K562 (cell line): ENCODE measurements at regions not wholly inside any gene's neighbourhood (a gene's known extent, or its start where the extent isn't known, plus 50 kb on each side); places are given as distances from the start of the nearest gene placed in this dataset.

Experiments used
- ARID2 ChIP-seq: fragments of 450-650 bp; IDR thresholded peaks from 2 replicates; pipeline ENCODE4 v1.6.1; 2017; ENCODE audit warnings: antibody characterized with exemption, mild to moderate bottlenecking
- ETV6 ChIP-seq, 3 experiments: fragments of 150-350 bp in 1 of 3; sonication (generic) in 1 of 3; formaldehyde crosslinking in 1 of 3; IDR thresholded peaks; 2 replicates each; pipeline versions ENCODE4 v1.6.1 to v1.8.0; 2014 to 2022; ENCODE audit warnings: borderline replicate concordance in 2 of 3, low read depth in 2 of 3, antibody characterized with exemption in 1 of 3, low read length in 1 of 3, mild to moderate bottlenecking in 1 of 3, missing genetic modification reagents in 1 of 3
- HDAC2 ChIP-seq: fragments of 450-650 bp; IDR thresholded peaks from 2 replicates; pipeline ENCODE4 v1.6.1; 2016; ENCODE audit warnings: mild to moderate bottlenecking
- L3MBTL2 ChIP-seq: fragments of 450-650 bp; IDR thresholded peaks from 2 replicates; pipeline ENCODE4 v1.6.1; 2016; ENCODE audit warnings: mild to moderate bottlenecking, moderate library complexity
- MLX ChIP-seq, 2 experiments: fragments of 450-650 bp in 1 of 2; sonication (generic) in 1 of 2; formaldehyde crosslinking; conservative IDR thresholded peaks; 2 replicates each; pipeline versions ENCODE4 v1.4.0 to v1.8.1; 2020 to 2022; ENCODE audit warnings: mild to moderate bottlenecking in 1 of 2, missing genetic modification reagents in 1 of 2
- POLR2A ChIP-seq: fragments of 450-650 bp; conservative IDR thresholded peaks from 2 replicates; pipeline ENCODE4 v1.6.1; 2016
- RBFOX2 ChIP-seq: fragments of 200-400 bp; formaldehyde crosslinking; IDR thresholded peaks from 2 replicates; pipeline ENCODE4 v1.6.1; 2017; ENCODE audit warnings: low read depth, mild to moderate bottlenecking, low read length, moderate library complexity
- SOX6 ChIP-seq: fragments of 450-650 bp; IDR thresholded peaks from 2 replicates; pipeline ENCODE4 v1.6.1; 2014; ENCODE audit warnings: mild to moderate bottlenecking
- TEAD4 ChIP-seq, 2 experiments: sonication (generic) in 1 of 2; formaldehyde crosslinking in 1 of 2; IDR thresholded peaks; 2 replicates each; pipeline versions ENCODE4 v1.6.1 to v1.8.0; 2012 to 2022; ENCODE audit warnings: borderline replicate concordance in 1 of 2, inconsistent platforms in 1 of 2, low read length in 1 of 2, mild to moderate bottlenecking in 1 of 2, missing genetic modification reagents in 1 of 2
- ZNF232 ChIP-seq: sonication (generic); formaldehyde crosslinking; IDR thresholded peaks from 2 replicates; pipeline ENCODE4 v1.8.0; 2022; ENCODE audit warnings: mild to moderate bottlenecking, missing genetic modification reagents
- ZNF263 ChIP-seq: sonication (generic); formaldehyde crosslinking; IDR thresholded peaks from 2 replicates; pipeline ENCODE4 v1.8.0; 2022; ENCODE audit warnings: mild to moderate bottlenecking, missing genetic modification reagents, borderline replicate concordance

- TF ChIP-seq HDAC2 = no peak
- TF ChIP-seq ZNF232 (CRISPR knock-in tag) = no peak
- no peak for TF ChIP-seq SOX6
- no peak for TF ChIP-seq ARID2
- TF ChIP-seq POLR2A = no peak
- TF ChIP-seq TEAD4 (IDR thresholded peaks at IDR 0.05; ENCODE audit: low read length) = no peak
- TF ChIP-seq TEAD4 (CRISPR knock-in tag; IDR thresholded peaks at IDR 0.05; ENCODE audit: borderline replicate concordance) = no peak
- no peak for TF ChIP-seq RBFOX2
- TF ChIP-seq ETV6 (IDR thresholded peaks at IDR 0.05; ENCODE audit: borderline replicate concordance in 1 of 2, low read depth in 2 of 2, low read length in 1 of 2) = no peak
- TF ChIP-seq ETV6 (CRISPR knock-in tag; IDR thresholded peaks at IDR 0.05; ENCODE audit: borderline replicate concordance) = no peak
- no peak for TF ChIP-seq L3MBTL2
- no peak for TF ChIP-seq ZNF263 (CRISPR knock-in tag)
- no peak for TF ChIP-seq MLX (CRISPR knock-in tag; conservative IDR thresholded peaks at IDR 0.05)
These were observed 352.5 kb upstream of the TSHZ2 start for GRCh38 chr20:52619671-52620070.
